Skeletal muscle tissue (tissue), 3 donors: ENCODE measurements at regions not wholly inside any gene's neighbourhood (a gene's known extent, or its start where the extent isn't known, plus 50 kb on each side); places are given as distances from the start of the nearest gene placed in this dataset.

Experiments
- H3K27ac ChIP-seq: one replicate; pipeline ENCODE4 v1.7.0; 2013; ENCODE audit warnings: mild to moderate bottlenecking, low read depth, low read length, inconsistent platforms
- H3K27me3 ChIP-seq, 3 donors: one replicate each; pipeline ENCODE4 v1.7.0; 2013; ENCODE audit warnings: low read length in 3 of 3; ENCODE audit not compliant: control insufficient read depth in 3 of 3, insufficient read depth in 3 of 3
- H3K36me3 ChIP-seq, 3 donors: one replicate each; pipeline ENCODE4 v1.7.0; 2013; ENCODE audit warnings: low read length in 3 of 3; ENCODE audit not compliant: control insufficient read depth in 3 of 3, insufficient read depth in 3 of 3
- H3K4me1 ChIP-seq, 3 donors: one replicate each; pipeline ENCODE4 v1.7.0; 2013; ENCODE audit warnings: low read length in 3 of 3, mild to moderate bottlenecking in 3 of 3; ENCODE audit not compliant: control insufficient read depth in 3 of 3, insufficient read depth in 3 of 3
- H3K4me3 ChIP-seq, 3 donors: one replicate each; pipeline ENCODE4 v1.7.0; 2013; ENCODE audit warnings: low read length in 3 of 3
- H3K9ac ChIP-seq, 3 donors: one replicate each; pipeline ENCODE4 v1.7.0; 2013; ENCODE audit warnings: low read length in 3 of 3, mild to moderate bottlenecking in 3 of 3, moderate library complexity in 2 of 3, low read depth in 1 of 3
- H3K9me3 ChIP-seq, 3 donors: one replicate each; pipeline ENCODE4 v1.7.0; 2013; ENCODE audit warnings: low read length in 3 of 3; ENCODE audit not compliant: control insufficient read depth in 3 of 3
- donor health status: Osteomylitis.

DNA sequence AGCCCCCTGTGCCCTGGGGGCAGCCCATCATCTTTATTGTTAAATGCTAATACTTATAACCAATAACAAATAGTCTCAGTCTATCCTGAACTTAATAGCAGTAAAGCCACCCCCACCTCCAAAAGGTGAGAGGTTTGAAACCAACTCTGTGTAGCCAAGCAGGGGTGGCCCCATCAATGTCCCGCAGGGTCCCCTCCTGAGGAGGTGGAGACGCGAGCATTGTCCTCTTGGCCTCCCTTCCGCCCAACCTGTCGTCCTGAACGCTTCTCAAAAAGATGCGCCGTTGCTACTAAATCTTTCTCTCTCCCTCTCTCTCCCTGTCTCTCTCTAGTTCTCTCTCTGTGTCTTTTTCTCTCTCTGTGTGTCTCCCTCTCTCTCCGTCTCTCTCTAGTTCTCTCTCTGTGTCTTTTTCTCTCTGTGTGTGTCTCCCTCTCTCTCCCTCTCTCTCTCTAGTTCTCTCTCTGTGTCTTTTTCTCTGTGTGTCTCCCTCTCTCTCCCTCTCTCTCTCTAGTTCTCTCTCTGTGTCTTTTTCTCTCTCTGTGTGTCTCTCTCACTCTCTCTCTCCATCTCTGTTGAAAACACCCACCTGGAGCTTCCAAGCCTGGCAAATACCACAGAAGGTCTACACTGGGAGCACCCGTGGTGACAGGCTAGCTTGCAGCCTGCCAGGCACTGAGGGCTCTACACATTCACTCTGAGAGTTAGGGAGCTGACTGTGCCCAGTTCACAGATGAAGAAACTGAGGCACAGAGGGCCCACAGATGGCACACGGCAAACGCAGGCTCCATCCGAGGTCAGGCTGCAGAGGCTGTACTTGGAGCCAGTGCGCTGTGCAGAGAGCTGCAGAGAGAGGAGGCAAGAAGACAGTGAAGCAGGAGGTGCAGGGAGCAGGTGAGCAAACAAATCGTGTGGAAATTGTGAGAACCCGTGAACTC is 185.9 kb downstream of the C16orf95 start:
- peaks cover 3 to 7% (median 3%) of the 10 kb centered on the region in 3 donors for H3K9me3 ChIP-seq
- no peak overlapping the region for H3K9ac ChIP-seq
- H3K27me3 ChIP-seq, result peaks cover 27 to 41% (median 37%) of the 10 kb centered on the region in 3 donors
- no peaks in the 10 kb centered on the region for H3K36me3 ChIP-seq
- no peak overlapping the region for H3K4me3 ChIP-seq
- peaks cover 9 to 15% (median 11%) of the 10 kb centered on the region in 3 donors for H3K4me1 ChIP-seq
- H3K27ac ChIP-seq, result no peak overlapping the region

DNA sequence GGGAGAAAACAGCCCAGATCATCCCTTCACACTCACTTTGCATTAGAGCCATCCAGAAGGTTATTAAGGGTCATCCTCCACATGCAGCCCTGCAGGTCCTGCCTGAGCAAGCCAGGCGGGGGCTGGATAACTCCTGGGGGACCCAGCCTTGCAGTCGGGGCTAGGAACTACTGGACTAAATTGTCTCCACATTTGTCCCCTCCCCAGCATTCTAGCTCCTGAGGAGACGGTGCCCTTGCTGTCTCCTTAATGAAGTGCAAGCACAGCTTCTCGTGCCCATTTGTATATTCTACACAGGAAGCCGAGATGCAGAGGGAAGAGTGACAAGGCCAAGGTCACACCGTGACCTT is 185.2 kb downstream of the C16orf95 start:
- Histone ChIP-seq H3K4me3 (no peak overlapping the region), H3K9ac (no peak overlapping the region), H3K27me3 (peaks cover 21 to 35% (median 32%) of the 10 kb centered on the region in 3 donors), H3K36me3 (no peaks in the 10 kb centered on the region), H3K4me1 (peaks cover 5 to 13% (median 8%) of the 10 kb centered on the region in 3 donors), H3K9me3 (peaks cover 3 to 7% (median 3%) of the 10 kb centered on the region in 3 donors), H3K27ac (no peak overlapping the region)

DNA sequence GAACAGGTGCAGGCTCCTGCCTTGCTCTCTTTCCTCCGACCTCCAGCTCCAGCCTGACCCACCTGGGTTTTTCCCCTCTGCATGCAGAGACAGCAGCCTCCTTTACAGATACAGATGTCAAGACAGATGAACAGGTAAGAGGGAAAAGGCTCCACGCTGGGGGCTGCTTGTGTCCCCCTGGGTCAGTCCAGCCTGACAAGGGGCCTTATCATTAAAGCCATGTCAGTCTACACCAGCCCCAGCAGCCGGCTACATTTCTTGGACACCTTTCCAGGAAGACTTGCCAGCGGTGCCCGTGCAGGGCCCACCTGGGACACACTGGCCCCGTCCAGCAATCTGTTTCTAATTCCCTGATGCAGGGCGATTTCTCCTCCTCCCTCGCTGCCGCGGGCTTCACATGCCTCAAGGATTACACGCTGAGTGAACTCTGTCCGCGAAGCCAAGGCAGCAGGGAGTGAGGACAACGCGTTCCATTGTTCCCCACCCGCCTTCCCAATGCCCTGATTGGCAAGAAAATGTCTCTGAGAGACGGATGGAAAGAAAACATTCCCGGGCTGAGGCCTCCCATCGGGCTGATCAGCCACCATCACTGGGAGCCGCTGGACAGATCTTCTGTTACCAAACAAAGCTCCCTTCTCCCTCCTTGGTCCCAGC is 184.7 kb downstream of the C16orf95 start:
- peaks cover 20 to 31% (median 30%) of the 10 kb centered on the region in 3 donors for H3K27me3 ChIP-seq
- H3K36me3 ChIP-seq, result no peaks in the 10 kb centered on the region
- no peak overlapping the region for H3K9ac ChIP-seq
- peaks cover 5 to 9% (median 6%) of the 10 kb centered on the region in 3 donors for H3K4me1 ChIP-seq
- no peak overlapping the region for H3K27ac ChIP-seq
- H3K9me3 ChIP-seq, result peaks cover 3 to 7% (median 3%) of the 10 kb centered on the region in 3 donors
- no peak overlapping the region for H3K4me3 ChIP-seq

DNA sequence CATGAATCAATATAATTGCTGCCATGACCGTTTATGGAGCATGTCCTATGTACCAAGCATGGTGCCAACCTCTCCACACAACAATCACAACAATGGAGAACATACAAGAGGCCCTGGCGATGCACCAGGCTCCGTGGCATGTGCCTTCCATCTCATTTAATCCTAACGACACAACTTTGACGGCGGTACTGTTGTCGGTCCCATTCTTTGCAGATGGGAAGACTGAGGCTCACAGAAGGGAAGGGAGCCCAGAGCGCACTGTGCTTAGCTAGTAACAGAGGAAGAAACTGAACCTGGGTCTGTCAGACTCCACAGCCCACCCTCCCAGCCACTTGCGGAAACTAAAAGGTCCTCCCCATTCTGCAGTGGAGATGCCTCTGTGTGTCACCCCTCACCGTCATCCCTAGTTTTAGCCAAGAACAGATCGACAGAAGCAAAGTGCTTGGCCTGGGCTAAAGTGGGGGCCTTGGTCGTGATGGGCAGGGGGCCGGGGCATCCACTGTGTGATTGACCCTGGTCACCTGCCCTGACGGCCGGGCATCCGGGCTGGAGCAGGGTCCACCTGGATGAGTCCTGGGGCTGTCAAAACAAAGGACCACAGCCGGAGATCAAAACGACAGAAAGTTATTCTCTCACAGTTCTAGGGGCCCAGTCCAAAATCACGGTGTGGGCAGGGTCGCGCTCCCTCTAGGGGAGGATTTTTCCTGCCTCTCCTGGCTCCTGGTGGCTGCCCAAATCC is 183.9 kb downstream of the C16orf95 start:
- H3K4me1 ChIP-seq, result peaks cover 3 to 7% (median 5%) of the 10 kb centered on the region in 3 donors

DNA sequence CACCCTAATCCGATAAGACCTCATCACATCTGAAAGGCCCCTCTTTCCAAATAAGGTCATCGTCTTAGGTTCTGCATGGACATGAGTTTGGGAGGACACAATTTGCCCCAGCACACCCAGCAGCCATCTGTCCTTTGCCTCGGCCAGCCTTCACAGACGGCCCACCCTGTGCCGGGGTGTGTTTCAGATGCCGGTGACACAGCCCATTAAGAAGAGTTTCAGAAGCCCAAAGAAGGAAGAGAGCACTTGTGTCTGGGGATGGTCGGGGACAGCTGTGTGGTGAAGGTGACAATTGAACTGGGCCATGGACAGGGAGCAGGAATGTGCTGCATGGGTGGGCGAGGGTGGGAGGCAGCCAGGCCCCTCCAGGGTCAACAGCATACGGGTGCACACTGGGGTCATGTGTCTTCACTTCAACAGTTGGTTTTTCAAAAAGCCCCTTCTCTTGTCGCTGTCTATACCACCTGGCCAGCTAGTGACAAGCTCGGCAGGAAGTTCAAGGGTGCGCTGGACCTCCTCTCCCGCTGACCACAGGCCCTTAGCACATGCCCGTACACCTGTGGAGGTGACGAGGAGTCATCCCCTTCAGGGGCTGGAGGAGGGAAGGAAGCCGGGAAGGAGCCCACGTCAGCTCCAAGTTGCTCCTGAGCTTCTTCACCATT is 183.1 kb downstream of the C16orf95 start:
- H3K4me1 ChIP-seq, result peaks cover 3 to 7% (median 5%) of the 10 kb centered on the region in 3 donors
- no peaks in the 10 kb centered on the region for H3K36me3 ChIP-seq
- H3K9ac ChIP-seq, result no peak overlapping the region
- H3K27ac ChIP-seq, result no peak overlapping the region
- H3K4me3 ChIP-seq, result no peak overlapping the region
- H3K9me3 ChIP-seq, result peaks cover 2 to 6% (median 2%) of the 10 kb centered on the region in 3 donors
- peaks cover 6 to 19% (median 17%) of the 10 kb centered on the region in 3 donors for H3K27me3 ChIP-seq

More for the DNA sequence above, 183.9 kb downstream of the C16orf95 start:
- H3K27ac ChIP-seq, result no peak overlapping the region
- H3K4me3 ChIP-seq, result no peak overlapping the region
- H3K36me3 ChIP-seq, result no peaks in the 10 kb centered on the region
- H3K27me3 ChIP-seq, result peaks cover 13 to 24% (median 23%) of the 10 kb centered on the region in 3 donors
- no peak overlapping the region for H3K9ac ChIP-seq
- H3K9me3 ChIP-seq, result peaks cover 3 to 7% (median 3%) of the 10 kb centered on the region in 3 donors

DNA sequence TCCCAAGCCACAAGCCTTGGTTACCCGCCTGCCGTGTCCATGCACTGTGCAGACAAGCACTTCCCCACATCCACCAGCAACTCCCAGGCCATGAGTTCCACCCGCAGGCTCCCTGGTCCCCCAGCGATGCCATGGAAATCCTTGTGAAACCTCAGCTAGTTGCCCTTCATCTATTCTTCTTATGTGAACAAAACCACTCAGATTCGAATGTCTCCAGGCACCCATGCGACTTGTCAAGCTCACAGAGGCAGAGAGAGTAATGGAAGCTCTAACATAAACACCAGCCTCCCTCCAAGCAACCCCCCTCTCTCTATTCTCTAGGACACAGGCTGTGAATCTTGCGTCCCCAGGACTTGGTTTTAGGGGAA is 182.6 kb downstream of the C16orf95 start:
- no peak overlapping the region for H3K27ac ChIP-seq
- peaks cover 0 to 4% (median 0%) of the 10 kb centered on the region in 3 donors for H3K9me3 ChIP-seq
- H3K36me3 ChIP-seq, result no peaks in the 10 kb centered on the region
- H3K27me3 ChIP-seq, result peaks cover 6 to 16% (median 15%) of the 10 kb centered on the region in 3 donors
- peaks cover 3 to 7% (median 5%) of the 10 kb centered on the region in 3 donors for H3K4me1 ChIP-seq
- no peak overlapping the region for H3K4me3 ChIP-seq
- no peak overlapping the region for H3K9ac ChIP-seq

DNA sequence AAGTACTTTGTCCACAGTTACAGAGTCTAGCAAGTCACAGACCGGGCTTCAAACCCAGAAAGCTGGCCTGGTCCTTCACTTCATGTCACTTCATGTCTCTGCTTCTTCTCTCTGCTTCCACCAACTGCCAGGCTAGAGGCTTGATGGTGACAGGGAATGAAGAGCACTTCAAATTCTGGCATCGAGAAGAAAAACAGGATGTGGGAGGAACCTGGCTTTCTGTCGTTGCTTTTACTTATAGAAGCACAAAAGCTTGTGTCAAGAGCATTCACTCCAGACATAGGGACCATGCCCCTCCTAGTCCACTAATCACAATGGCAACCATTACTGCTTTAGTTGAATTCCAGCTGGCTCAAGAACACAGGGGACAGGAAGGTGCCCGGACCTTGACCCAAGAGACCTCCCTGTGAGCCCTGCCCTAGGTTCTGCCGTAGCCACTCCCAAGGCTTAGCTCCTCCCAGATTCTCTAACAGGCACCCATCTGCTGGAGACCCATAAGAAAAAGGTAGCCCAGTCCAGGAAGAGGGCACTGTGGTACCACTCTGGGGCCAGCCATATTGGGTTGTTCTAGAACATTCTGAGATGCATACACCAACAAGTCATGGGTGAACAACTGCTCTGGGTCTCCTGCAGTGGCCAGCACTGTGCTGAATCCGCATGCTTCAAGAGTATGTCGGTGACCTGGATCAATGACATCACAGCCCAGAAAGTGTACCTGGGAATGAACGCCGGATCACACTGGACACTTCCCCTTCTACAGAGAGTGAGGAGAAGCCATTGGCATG is 181.8 kb downstream of the C16orf95 start:
- Histone ChIP-seq H3K4me1 (peaks cover 3 to 7% (median 5%) of the 10 kb centered on the region in 3 donors), H3K9ac (no peak overlapping the region), H3K36me3 (no peaks in the 10 kb centered on the region), H3K27me3 (peaks cover 6 to 18% (median 16%) of the 10 kb centered on the region in 3 donors), H3K9me3 (peaks cover 0 to 4% (median 0%) of the 10 kb centered on the region in 3 donors), H3K4me3 (no peak overlapping the region), H3K27ac (no peak overlapping the region)

DNA sequence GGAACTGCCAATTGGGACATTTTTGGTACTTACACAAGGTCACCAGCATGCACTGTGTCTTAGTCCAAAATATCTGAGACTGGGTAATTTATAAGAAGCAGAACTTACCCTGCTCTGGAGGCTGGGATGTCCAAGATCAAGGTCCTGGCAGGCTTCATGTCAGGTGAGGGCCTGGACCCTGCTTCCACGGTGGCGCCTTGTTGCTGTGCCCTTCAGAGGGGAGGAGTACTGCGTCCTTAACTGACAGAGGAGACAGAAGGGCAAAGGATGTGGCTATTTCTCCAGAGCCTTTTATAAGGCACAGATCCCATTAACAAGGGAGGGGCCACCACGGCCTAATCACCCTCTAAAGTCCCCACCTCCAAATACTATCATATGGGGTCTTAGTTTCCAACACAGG is 178.9 kb downstream of the C16orf95 start:
- no peak overlapping the region for H3K9ac ChIP-seq
- H3K4me3 ChIP-seq, result no peak overlapping the region
- no peaks in the 10 kb centered on the region for H3K4me1 ChIP-seq
- H3K27ac ChIP-seq, result no peak overlapping the region
- H3K9me3 ChIP-seq, result no peaks in the 10 kb centered on the region
- no peaks in the 10 kb centered on the region for H3K36me3 ChIP-seq
- peaks cover 3 to 11% (median 6%) of the 10 kb centered on the region in 3 donors for H3K27me3 ChIP-seq
